HG02642 (cell line): ENCODE measurements at regions not wholly inside any gene's neighbourhood (a gene's known extent, or its start where the extent isn't known, plus 50 kb on each side); places are given as distances from the start of the nearest gene placed in this dataset.
"Not testable (repeated sequence)": the region's sequence is repeated elsewhere in the genome, so short reads cannot be mapped to it uniquely, and the experiment has no call there.

Experiments
- ATAC-seq: cut with Tn5 transposase; IDR thresholded peaks from one replicate; pipeline ENCODE4 v1.9.1; 2021; ENCODE audit warnings: mild to moderate bottlenecking; ENCODE audit not compliant: unreplicated experiment, poor library complexity

GRCh38 chr2:215576572-215576971, 140.7 kb upstream of the FN1 start:
- ATAC-seq, result no peak

GRCh38 chr2:215573496-215573895, 137.6 kb upstream of the FN1 start:
- no peak for ATAC-seq

- no peak for ATAC-seq
Measured at GRCh38 chr2:215572341-215572848, 136.5 kb upstream of the FN1 start.

- no peak for ATAC-seq
Measured at GRCh38 chr2:215571689-215572088, 135.8 kb upstream of the FN1 start.

- ATAC-seq, result peak; percentile 58
Measured at GRCh38 chr2:215567504-215567903, 131.6 kb upstream of the FN1 start.

GRCh38 chr2:215565897-215566296, 130.0 kb upstream of the FN1 start:
- no peak for ATAC-seq

GRCh38 chr2:215557701-215558100, 121.8 kb upstream of the FN1 start:
- no peak for ATAC-seq

- no peak for ATAC-seq
Measured at GRCh38 chr2:215556979-215557378, 121.1 kb upstream of the FN1 start.

- no peak for ATAC-seq
Measured at GRCh38 chr2:215554689-215555498, 119.0 kb upstream of the FN1 start.

GRCh38 chr2:215553946-215554345, 118.1 kb upstream of the FN1 start:
- no peak for ATAC-seq

- ATAC-seq, result no peak
Measured at GRCh38 chr2:215552144-215552580, 116.3 kb upstream of the FN1 start.

GRCh38 chr2:215550331-215550730, 114.5 kb upstream of the FN1 start:
- ATAC-seq, result no peak

GRCh38 chr2:215548714-215549113, 112.8 kb upstream of the FN1 start:
- no peak for ATAC-seq

- no peak for ATAC-seq
Measured at GRCh38 chr2:215542690-215543089, 106.8 kb upstream of the FN1 start.

GRCh38 chr2:215540658-215541057, 104.8 kb upstream of the FN1 start:
- no peak for ATAC-seq

- no peak for ATAC-seq
Measured at GRCh38 chr2:215537611-215538010, 101.7 kb upstream of the FN1 start.

- ATAC-seq, result no peak
Measured at GRCh38 chr2:215536510-215536909, 100.6 kb upstream of the FN1 start.

GRCh38 chr2:215535741-215536140, 99.9 kb upstream of the FN1 start:
- no peak for ATAC-seq

- no peak for ATAC-seq
Measured at GRCh38 chr2:215535125-215535668, 99.3 kb upstream of the FN1 start.

GRCh38 chr2:215533716-215534115, 97.8 kb upstream of the FN1 start:
- ATAC-seq, result not testable (repeated sequence)

- no peak for ATAC-seq
Measured at GRCh38 chr2:215532844-215533243, 97.0 kb upstream of the FN1 start.

GRCh38 chr2:215531284-215531683, 95.4 kb upstream of the FN1 start:
- ATAC-seq, result no peak
